Adrenal gland (tissue), 5 donors: ENCODE measurements at regions not wholly inside any gene's neighbourhood (a gene's known extent, or its start where the extent isn't known, plus 50 kb on each side); places are given as distances from the start of the nearest gene placed in this dataset.

ENCODE experiments used
- CTCF ChIP-seq, 6 experiments: fragments of 450-650 bp in 4 of 6; fragments of 200-600 bp in 2 of 6; sonication (generic) in 1 of 6; IDR thresholded peaks; 1 replicate in 5 of 6; 2 replicates in 1 of 6; pipeline versions ENCODE4 v1.5.1 to v1.8.0; 2016 to 2021; ENCODE audit warnings: antibody characterized with exemption in 6 of 6, mild to moderate bottlenecking in 2 of 6, moderate library complexity in 1 of 6
- POLR2A ChIP-seq, 2 donors: fragments of 450-650 bp; IDR thresholded peaks; one replicate each; pipeline ENCODE4 v1.6.1; 2017; ENCODE audit warnings: antibody characterized with exemption in 2 of 2, mild to moderate bottlenecking in 2 of 2, moderate library complexity in 1 of 2
- donor health status: DM: no; HTN: no; CAD: no.

GRCh38 chr4:10385994-10386394 lies 71.2 kb downstream of the ZNF518B start:
- TF ChIP-seq CTCF (IDR thresholded peaks at IDR 0.05) = no peak
- no peak for TF ChIP-seq POLR2A (IDR thresholded peaks at IDR 0.05)
